ENCODE measurements at regions not wholly inside any gene's neighbourhood (a gene's known extent, or its start where the extent isn't known, plus 50 kb on each side); places are given as distances from the start of the nearest gene placed in this dataset.

- ChIA-PET POLR2A (no interaction called here), CTCF (no interaction called here)
- TF ChIP-seq ARNT (IDR thresholded peaks at IDR 0.05), result no peak
- DNase-seq (ENCODE audit: extremely low spot score), result no peak
These were observed 670.6 kb upstream of the EPHA7 start for GRCh38 chr6:94089941-94090340.

GRCh38 chr6:94088870-94089269, 669.5 kb upstream of the EPHA7 start:
- TF ChIP-seq ZNF384 (IDR thresholded peaks at IDR 0.05), result no peak
- no peak for TF ChIP-seq FOXK2 (IDR thresholded peaks at IDR 0.05)
- TF ChIP-seq SUZ12 (IDR thresholded peaks at IDR 0.05), result no peak
- TF ChIP-seq CTBP1 (IDR thresholded peaks at IDR 0.05; ENCODE audit: borderline replicate concordance), result no peak
- no peak for TF ChIP-seq ELF4 (IDR thresholded peaks at IDR 0.05)
- TF ChIP-seq SP1 (IDR thresholded peaks at IDR 0.05), result no peak
- no peak for TF ChIP-seq FOXM1 (IDR thresholded peaks at IDR 0.05; ENCODE audit: borderline replicate concordance)
- TF ChIP-seq BHLHE40 (IDR thresholded peaks at IDR 0.05; ENCODE audit: borderline replicate concordance), result no peak
- TF ChIP-seq L3MBTL2 (conservative IDR thresholded peaks at IDR 0.05), result no peak
- TF ChIP-seq LEF1 (IDR thresholded peaks at IDR 0.05; ENCODE audit: borderline replicate concordance), result no peak
- TF ChIP-seq HDGF (IDR thresholded peaks at IDR 0.05; ENCODE audit: borderline replicate concordance), result no peak
- TF ChIP-seq NFRKB (IDR thresholded peaks at IDR 0.05), result no peak
- TF ChIP-seq TARDBP (IDR thresholded peaks at IDR 0.05), result no peak
- ChIA-PET POLR2A (no interaction called here), CTCF (no interaction called here)
- DNase-seq (ENCODE audit: extremely low spot score), result no peak

GRCh38 chr6:94074764-94075163, 655.4 kb upstream of the EPHA7 start:
- ChIA-PET POLR2A (no interaction called here), CTCF (no interaction called here)
- DNase-seq (ENCODE audit: extremely low spot score), result no peak
- no peak for TF ChIP-seq HDGF (IDR thresholded peaks at IDR 0.05; ENCODE audit: borderline replicate concordance)
- TF ChIP-seq L3MBTL2 (conservative IDR thresholded peaks at IDR 0.05), result no peak
- no peak for TF ChIP-seq ZNF384 (IDR thresholded peaks at IDR 0.05)
- TF ChIP-seq ELF4 (IDR thresholded peaks at IDR 0.05), result no peak
- TF ChIP-seq SP1 (IDR thresholded peaks at IDR 0.05), result no peak
- TF ChIP-seq FOXK2 (IDR thresholded peaks at IDR 0.05), result no peak
- TF ChIP-seq SUZ12 (IDR thresholded peaks at IDR 0.05), result no peak
- no peak for TF ChIP-seq ARNT (IDR thresholded peaks at IDR 0.05)
- TF ChIP-seq TARDBP (IDR thresholded peaks at IDR 0.05), result no peak
- no peak for TF ChIP-seq FOXA1 (IDR thresholded peaks at IDR 0.05)
- TF ChIP-seq LEF1 (IDR thresholded peaks at IDR 0.05; ENCODE audit: borderline replicate concordance), result no peak
- TF ChIP-seq PKNOX1 (IDR thresholded peaks at IDR 0.05), result no peak
- no peak for TF ChIP-seq BHLHE40 (IDR thresholded peaks at IDR 0.05; ENCODE audit: borderline replicate concordance)
- TF ChIP-seq CTBP1 (IDR thresholded peaks at IDR 0.05; ENCODE audit: borderline replicate concordance), result no peak
- no peak for TF ChIP-seq FOXM1 (IDR thresholded peaks at IDR 0.05; ENCODE audit: borderline replicate concordance)
- TF ChIP-seq NFRKB (IDR thresholded peaks at IDR 0.05), result no peak

- TF ChIP-seq ZNF384 (IDR thresholded peaks at IDR 0.05) (peak; percentile 66), PKNOX1 (IDR thresholded peaks at IDR 0.05) (no peak), SP1 (IDR thresholded peaks at IDR 0.05) (no peak)
- CTCF ChIA-PET, result no interaction called here
- POLR2A ChIA-PET, result no interaction called here
- DNase-seq (ENCODE audit: extremely low spot score), result no peak
These were observed 652.5 kb upstream of the EPHA7 start for GRCh38 chr6:94071835-94072234.

GRCh38 chr6:94065707-94066337, 646.5 kb upstream of the EPHA7 start:
- no peak for DNase-seq (ENCODE audit: extremely low spot score)
- no peak for TF ChIP-seq ELF4 (IDR thresholded peaks at IDR 0.05)
- no peak for TF ChIP-seq FOXK2 (IDR thresholded peaks at IDR 0.05)
- no peak for TF ChIP-seq FOXM1 (IDR thresholded peaks at IDR 0.05; ENCODE audit: borderline replicate concordance)
- no peak for TF ChIP-seq SP1 (IDR thresholded peaks at IDR 0.05)
- TF ChIP-seq TARDBP (IDR thresholded peaks at IDR 0.05), result no peak
- TF ChIP-seq PKNOX1 (IDR thresholded peaks at IDR 0.05), result peak; percentile 23; the same call in 1 of the 2 replicates
- no peak for TF ChIP-seq LEF1 (IDR thresholded peaks at IDR 0.05; ENCODE audit: borderline replicate concordance)
- CTCF ChIA-PET, result no interaction called here
- POLR2A ChIA-PET, result interaction anchor here (1.1 kb wide), 1 partner anchor 646 kb away, joined by 3 read pairs; the partner anchor contains the start of gene EPHA7

- ChIA-PET POLR2A (no interaction called here), CTCF (no interaction called here)
- TF ChIP-seq FOXM1 (IDR thresholded peaks at IDR 0.05; ENCODE audit: borderline replicate concordance) (no peak), PKNOX1 (IDR thresholded peaks at IDR 0.05) (no peak)
- no peak for DNase-seq (ENCODE audit: extremely low spot score)
These were observed 633.4 kb upstream of the EPHA7 start for GRCh38 chr6:94052749-94053148.

GRCh38 chr6:94050515-94050914, 631.2 kb upstream of the EPHA7 start:
- ChIA-PET POLR2A (no interaction called here), CTCF (no interaction called here)
- TF ChIP-seq TARDBP (IDR thresholded peaks at IDR 0.05) (no peak), CTBP1 (IDR thresholded peaks at IDR 0.05; ENCODE audit: borderline replicate concordance) (no peak), HDGF (IDR thresholded peaks at IDR 0.05; ENCODE audit: borderline replicate concordance) (no peak)
- no peak for DNase-seq (ENCODE audit: extremely low spot score)
